ENCODE measurements at regions not wholly inside any gene's neighbourhood (a gene's known extent, or its start where the extent isn't known, plus 50 kb on each side); places are given as distances from the start of the nearest gene placed in this dataset.

- DNase-seq (ENCODE audit: low read depth, low spot score) = no peak
Measured at GRCh38 chr4:124505211-124505610, 207.3 kb downstream of the ANKRD50 start.

GRCh38 chr4:124509151-124509550 is 203.4 kb downstream of the ANKRD50 start:
- no peak for DNase-seq (ENCODE audit: low read depth, low spot score)

DNA sequence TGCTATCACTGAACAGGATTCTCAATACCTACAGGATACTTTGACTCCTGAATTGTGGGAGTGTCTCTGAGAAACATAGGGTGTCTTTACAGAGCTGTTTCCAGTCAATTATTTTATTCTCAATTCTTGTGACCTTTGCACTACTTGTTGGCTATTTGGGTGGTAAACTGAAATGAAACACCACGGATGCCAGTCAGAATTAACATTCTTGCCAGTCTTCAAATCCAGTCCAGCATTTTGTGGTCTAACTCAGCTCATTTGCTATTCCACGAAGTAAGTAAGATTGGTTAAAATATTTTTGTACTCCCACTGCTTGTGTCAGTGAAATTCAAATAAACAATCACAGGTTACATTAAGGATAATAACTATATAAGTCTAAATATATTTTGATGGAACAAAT is 197.9 kb downstream of the ANKRD50 start:
- no peak for DNase-seq (ENCODE audit: low read depth, low spot score)

DNA sequence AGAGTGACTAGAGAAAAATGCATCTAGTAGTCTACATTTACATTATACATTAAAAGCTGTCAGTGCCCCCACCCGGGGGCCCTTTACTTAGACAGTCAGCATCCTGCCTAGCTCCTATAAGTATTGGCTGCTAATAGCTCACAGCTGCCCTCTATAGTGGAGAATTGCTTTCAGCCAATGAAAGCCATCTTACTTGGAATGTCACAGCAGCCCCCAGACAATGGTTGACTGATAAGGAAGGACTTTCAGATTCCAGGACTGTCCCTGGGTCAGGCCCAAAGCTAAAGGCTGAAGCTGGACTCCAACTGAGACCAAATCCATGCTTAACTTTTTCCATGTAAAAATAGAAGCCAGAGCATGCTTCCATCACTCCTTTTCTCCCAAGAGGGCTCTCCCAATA is 196.9 kb downstream of the ANKRD50 start:
- DNase-seq (ENCODE audit: low read depth, low spot score) = peak; percentile 13

DNA sequence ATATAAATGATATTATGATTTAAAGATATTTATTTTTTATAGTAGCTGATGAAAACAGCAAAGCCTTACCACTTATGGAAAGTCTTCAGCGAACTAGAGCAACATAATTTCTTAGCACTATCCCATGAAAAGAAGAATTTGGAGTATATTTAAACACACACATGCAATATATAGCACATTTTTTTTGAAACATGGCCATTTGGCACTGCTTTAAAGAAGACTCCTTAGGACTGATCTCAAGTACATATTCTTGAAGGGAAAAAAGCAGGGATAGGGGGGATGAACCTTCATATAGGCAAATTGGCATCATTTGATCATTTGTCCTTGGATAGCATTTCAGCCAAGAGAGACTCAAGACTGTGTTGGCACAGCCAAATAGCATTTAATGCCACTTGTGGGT is 193.3 kb downstream of the ANKRD50 start:
- no peak for DNase-seq (ENCODE audit: low read depth, low spot score)

DNA sequence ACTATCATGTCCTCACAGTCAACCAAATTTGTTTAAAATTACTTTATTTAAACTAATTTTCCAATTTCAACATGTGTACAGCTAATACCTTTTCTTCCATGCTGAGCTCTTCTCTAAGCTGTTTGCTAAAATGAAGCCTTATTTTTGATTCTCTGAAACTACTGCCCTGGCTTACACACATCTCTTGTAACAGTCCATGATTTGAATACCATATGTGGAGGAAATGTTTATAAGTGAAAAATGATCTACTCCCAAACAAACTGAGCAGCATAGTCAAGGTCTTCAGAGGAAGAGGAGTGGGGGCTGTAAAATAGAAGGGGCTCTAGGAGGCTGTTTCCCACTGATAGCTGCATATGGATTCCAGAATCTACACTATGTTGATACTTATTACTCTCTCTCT is 188.7 kb downstream of the ANKRD50 start:
- no peak for DNase-seq (ENCODE audit: low read depth, low spot score)

DNA sequence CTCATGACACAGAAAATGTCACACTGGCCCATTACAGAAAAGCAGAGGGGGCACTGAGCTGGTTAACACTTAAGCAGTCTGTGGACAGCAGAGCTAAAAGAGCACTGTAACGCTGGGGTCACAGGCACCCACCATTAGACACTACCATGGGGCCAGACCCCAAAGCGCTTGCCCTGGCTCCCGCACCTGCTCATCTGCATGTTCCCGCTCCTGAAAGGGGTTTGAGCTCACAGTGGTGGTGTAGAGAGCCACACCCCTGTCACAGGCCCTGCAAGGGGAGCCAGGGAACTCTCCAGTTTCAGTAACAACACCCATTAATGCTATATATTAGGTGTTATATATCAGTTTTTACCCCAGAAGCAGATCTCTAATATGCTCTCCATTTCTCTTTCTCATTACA is 187.0 kb downstream of the ANKRD50 start:
- no peak for DNase-seq (ENCODE audit: low read depth, low spot score)

DNA sequence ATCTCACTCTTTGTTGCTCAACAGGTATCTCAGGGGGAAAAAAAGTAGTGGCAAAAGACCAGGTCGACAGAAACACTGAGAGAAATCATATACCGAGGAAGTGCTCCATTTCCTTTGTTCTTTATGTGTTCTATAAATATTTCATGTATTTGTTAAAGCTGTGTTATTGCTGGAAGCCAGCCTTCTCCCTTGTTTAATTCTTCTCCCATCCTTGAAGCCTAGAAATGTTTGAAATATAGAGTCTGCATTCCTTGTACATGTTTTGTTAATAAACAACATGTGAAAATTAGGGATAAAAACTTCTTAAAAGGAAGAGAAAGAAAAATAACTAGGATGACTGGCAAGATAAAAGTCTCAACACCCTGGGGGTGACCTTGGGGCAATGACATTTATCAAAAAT is 186.2 kb downstream of the ANKRD50 start:
- no peak for DNase-seq (ENCODE audit: low read depth, low spot score)

DNA sequence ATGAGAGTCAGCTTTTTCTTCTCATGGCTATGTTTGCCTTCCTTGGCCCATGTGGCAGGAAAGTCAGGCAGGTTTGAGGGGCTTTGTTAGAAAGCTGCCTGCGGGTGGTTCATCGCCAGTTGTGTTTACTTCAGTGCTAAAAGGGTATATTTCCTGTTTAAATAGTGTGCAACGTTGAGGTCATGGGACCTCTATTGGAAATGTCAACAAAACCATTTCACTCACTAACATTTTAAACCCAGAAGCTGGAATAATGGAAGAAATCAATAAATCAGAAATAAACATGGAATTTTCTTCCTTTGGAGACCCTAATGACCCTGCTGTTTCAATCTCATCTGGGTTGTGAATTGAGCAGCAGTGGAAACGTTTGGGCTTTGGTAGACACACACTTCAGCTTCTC is 185.8 kb downstream of the ANKRD50 start:
- no peak for DNase-seq (ENCODE audit: low read depth, low spot score)

DNA sequence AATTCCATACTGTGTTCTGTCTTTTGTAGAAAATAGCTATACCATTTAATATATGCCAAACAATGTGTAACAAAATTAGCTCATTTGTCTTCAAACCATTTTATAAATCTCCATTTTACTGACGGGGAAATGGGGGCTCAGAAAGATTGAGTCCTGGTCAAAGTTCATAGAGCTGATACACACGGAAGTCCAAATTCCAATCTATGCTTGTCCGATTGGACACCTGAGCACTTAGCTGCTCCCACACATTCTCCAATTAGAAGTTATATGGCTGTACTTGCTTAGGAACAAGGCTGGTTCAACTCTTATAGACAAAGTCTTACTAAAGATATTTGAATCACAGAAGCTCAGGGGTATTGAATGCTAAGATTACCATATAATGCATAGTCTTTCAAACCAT is 185.2 kb downstream of the ANKRD50 start:
- DNase-seq (ENCODE audit: low read depth, low spot score) = no peak

- no peak for DNase-seq (ENCODE audit: low read depth, low spot score)
Measured at GRCh38 chr4:124529131-124529530, 183.4 kb downstream of the ANKRD50 start.

DNA sequence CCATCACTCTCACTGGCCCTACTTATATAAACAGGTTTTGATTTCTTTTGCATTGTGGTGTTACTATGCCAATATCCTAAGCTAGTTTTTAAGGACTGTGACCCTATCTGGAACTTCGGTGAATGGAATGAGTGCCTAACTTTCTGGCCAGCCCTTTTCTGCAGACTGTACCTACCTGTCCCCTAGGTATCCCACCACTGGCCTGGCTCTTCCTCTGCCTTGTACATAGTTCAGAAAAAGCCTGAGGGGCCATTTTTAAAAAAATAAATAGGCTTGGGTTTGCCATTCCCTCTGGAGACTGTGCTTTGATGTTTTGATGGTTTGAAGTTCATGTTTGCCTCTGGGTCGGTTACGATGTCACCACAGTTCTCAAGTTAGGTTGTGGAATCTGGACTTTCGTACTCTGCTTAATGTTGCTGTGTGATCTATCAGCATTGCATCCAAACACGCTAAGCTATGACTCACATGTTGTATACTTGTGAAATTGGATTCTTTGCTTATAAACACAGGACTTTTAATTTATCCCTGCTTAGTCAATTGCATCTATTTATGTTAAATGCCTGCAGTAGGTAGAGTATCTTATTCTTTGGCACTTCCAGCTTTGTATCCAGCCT is 182.0 kb downstream of the ANKRD50 start:
- DNase-seq (ENCODE audit: low read depth, low spot score) = no peak

- DNase-seq (ENCODE audit: low read depth, low spot score) = no peak
Measured at GRCh38 chr4:124534131-124534530, 178.4 kb downstream of the ANKRD50 start.

DNA sequence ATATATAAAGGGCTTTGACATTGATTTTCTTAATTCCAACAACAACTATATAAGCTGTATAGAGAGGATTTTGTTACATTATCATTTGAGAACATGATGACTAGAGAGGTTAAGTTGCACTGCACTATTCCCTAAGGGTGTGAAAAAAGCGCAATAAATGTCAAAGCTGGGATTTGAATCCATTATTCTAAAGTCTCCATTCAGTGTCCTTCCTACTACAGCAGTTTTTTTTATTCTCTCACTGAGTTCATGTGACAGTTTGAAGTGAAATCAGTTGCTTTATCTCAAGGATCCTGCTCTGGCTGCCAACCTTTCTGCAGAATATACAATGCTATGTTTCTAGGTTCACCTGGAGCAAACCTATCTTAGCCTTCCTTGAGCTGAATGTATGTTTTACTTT is 177.5 kb downstream of the ANKRD50 start:
- DNase-seq (ENCODE audit: low read depth, low spot score) = no peak

DNA sequence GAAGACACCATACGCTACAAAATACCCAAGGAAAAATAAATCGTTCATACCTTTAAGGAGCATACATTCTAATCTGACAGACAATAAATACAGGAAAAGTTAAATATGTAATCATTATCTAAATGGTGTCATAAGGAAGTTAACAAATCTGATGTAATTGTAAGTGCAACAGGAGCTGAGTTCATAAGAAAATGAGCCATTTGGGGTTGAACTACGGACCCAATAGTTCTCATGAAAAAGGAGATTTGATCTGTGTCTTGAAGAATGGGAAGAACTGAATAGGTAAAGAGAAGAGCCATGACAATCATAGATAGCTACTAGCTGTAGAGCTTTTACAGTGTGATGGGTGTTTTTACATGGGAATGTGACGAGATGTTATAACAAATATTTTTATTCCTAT is 175.6 kb downstream of the ANKRD50 start:
- DNase-seq (ENCODE audit: low read depth, low spot score) = no peak

DNA sequence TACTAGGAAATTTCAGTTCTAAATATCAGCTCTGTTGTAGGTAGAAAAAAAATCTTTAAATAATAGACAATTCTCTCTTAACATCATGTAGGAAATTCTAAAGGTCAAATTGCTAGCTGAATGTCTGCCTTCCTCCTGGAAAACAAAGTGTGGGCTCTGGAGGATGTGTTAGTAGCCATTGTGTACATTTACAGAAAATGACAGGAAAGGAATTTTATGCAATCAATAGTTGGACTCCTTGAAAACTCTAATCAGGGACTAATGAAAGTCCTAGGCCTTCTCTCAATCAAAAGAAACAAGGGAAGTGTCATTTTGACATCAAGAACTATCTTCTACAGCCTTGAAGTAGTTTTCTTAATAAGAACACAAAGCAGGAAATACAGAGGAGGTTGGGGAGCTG is 174.6 kb downstream of the ANKRD50 start:
- no peak for DNase-seq (ENCODE audit: low read depth, low spot score)

- no peak for DNase-seq (ENCODE audit: low read depth, low spot score)
Measured at GRCh38 chr4:124540014-124540413, 172.5 kb downstream of the ANKRD50 start.

GRCh38 chr4:124541652-124542420 is 170.7 kb downstream of the ANKRD50 start:
- no peak for DNase-seq (ENCODE audit: low read depth, low spot score)

GRCh38 chr4:124555959-124556358 is 156.6 kb downstream of the ANKRD50 start:
- no peak for DNase-seq (ENCODE audit: low read depth, low spot score)

DNA sequence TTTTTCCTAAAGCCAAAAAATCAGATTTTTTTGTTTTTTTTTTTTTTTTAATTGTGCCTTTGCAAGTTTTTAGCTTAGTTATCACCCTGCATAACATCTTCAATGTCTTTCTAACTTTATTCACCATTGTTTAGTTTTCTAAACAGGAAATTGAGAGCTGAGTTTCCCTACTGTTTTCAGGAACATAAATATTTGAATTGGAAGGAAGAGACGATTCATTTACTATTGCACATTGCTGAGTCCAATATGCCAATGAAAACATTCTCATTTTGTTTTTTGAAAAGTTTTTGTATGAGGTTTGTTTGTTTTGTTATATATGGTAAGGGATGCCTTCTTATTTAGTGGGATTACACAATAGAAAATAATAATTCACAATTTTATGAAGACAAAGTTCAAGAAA is 148.4 kb downstream of the ANKRD50 start:
- no peak for DNase-seq (ENCODE audit: low read depth, low spot score)

DNA sequence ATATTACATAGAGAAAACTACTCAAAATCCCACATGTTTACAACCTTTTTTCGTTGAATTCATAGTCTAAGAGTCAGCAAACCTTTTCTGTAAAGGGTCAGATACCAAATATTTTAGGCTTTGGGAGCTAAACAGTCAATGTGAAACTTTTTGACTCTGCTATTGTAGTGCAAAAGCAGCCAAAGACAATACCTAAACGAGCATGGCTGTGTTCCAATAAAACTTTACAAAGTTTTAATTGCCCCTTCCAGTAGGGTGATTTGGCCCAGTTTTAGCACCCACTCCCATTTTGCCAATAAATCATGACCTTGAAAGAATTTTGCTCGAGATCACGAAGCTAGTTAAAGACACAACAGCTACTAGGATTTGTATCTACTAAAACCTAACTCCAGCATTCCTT is 147.2 kb downstream of the ANKRD50 start:
- no peak for DNase-seq (ENCODE audit: low read depth, low spot score)

DNA sequence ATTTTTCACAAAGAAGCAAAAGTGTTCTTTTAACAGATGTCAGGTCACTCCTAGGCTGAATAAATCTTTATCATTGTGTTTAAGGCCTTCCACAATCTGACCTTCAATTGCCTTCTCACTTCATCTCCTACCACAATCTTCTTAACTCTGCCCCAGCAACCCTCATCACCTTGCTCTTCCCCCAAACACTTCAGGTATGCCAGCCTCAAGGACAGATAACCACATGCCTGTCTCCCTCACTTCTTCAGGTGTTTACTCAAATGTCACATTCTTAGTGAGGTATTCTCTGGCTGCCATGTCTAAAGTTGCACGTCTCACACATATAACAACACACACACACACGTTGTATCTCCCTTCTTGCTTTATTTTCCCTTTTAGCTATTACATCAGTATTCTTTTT is 146.5 kb downstream of the ANKRD50 start:
- DNase-seq (ENCODE audit: low read depth, low spot score) = no peak

GRCh38 chr4:124573056-124573455 is 139.5 kb downstream of the ANKRD50 start:
- DNase-seq (ENCODE audit: low read depth, low spot score) = no peak

GRCh38 chr4:124579896-124580295 is 132.6 kb downstream of the ANKRD50 start:
- DNase-seq (ENCODE audit: low read depth, low spot score) = no peak

Measured in ELF-1 (cell line).